NB4 (cell line): ENCODE measurements at regions not wholly inside any gene's neighbourhood (a gene's known extent, or its start where the extent isn't known, plus 50 kb on each side); places are given as distances from the start of the nearest gene placed in this dataset.

Source experiments
- DNase-seq: peaks from one replicate; pipeline ENCODE4 v3.0.0; 2010; ENCODE audit warnings: low read depth
- H3K4me3 ChIP-seq: one replicate; pipeline ENCODE4 v1.5.1; 2011; ENCODE audit warnings: mild to moderate bottlenecking, low read depth, low read length, moderate library complexity
- MAX ChIP-seq: IDR thresholded peaks from 2 replicates; pipeline ENCODE4 v1.6.1; 2011; ENCODE audit warnings: low read depth, low read length
- MYC ChIP-seq: IDR thresholded peaks from 2 replicates; pipeline ENCODE4 v1.6.1; 2011; ENCODE audit warnings: low read depth, low read length
- POLR2A ChIP-seq: IDR thresholded peaks from 2 replicates; pipeline ENCODE4 v1.6.1; 2011; ENCODE audit warnings: mild to moderate bottlenecking; ENCODE audit not compliant: insufficient read length; ENCODE audit errors: extremely low read depth
- TF ChIP-seq, protein P1 (sequence below): IDR thresholded peaks from one replicate; pipeline ENCODE4 v1.5.1; 2012; ENCODE audit warnings: low read depth, low read length

- no peak for DNase-seq
- TF ChIP-seq, protein P1, sequence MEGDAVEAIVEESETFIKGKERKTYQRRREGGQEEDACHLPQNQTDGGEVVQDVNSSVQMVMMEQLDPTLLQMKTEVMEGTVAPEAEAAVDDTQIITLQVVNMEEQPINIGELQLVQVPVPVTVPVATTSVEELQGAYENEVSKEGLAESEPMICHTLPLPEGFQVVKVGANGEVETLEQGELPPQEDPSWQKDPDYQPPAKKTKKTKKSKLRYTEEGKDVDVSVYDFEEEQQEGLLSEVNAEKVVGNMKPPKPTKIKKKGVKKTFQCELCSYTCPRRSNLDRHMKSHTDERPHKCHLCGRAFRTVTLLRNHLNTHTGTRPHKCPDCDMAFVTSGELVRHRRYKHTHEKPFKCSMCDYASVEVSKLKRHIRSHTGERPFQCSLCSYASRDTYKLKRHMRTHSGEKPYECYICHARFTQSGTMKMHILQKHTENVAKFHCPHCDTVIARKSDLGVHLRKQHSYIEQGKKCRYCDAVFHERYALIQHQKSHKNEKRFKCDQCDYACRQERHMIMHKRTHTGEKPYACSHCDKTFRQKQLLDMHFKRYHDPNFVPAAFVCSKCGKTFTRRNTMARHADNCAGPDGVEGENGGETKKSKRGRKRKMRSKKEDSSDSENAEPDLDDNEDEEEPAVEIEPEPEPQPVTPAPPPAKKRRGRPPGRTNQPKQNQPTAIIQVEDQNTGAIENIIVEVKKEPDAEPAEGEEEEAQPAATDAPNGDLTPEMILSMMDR: no peak
- no peak overlapping the region for H3K4me3 ChIP-seq
Measured at GRCh38 chr2:195538937-195539336, 118.1 kb upstream of the SLC39A10 start.

- DNase-seq: no peak
- TF ChIP-seq, protein P1: no peak
- TF ChIP-seq POLR2A (no peak), MAX (no peak), MYC (no peak)
- no peak overlapping the region for H3K4me3 ChIP-seq
Measured at GRCh38 chr2:195537811-195538210, 119.2 kb upstream of the SLC39A10 start.

DNA sequence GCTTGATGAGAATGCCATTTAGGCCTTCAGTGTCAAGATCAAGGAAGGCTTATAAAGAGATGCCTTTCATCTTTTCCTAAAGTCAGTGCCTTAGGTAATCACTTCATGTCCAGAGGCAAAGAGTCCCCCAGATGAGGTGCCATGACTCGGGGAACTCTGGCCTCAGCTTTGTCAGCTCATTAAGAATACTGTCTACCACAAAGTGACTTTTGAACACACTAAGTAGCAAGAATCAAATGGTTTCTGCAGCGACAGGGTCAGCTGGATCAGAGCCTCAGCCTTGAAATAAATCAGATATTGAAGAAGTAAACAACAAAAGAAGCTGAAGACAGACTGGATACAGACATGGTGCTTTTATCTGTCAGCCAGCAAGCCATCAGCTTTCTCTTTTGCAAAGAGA, 120.1 kb upstream of the SLC39A10 start:
- DNase-seq: peak; percentile 66
- peak overlapping the region; percentile 35 for H3K4me3 ChIP-seq
- 0 out of 2 replicates have a peak, but pooled peaks have one; percentile 24 for TF ChIP-seq MAX
- TF ChIP-seq, protein P1: no peak

GRCh38 chr2:195535911-195536522, 121.0 kb upstream of the SLC39A10 start:
- peak; percentile 98 for DNase-seq
- H3K4me3 ChIP-seq: peak overlapping the region; percentile 35
- TF ChIP-seq POLR2A: peak; percentile 28
- TF ChIP-seq MAX: peak; percentile 94
- TF ChIP-seq MYC: peak; percentile 96
- TF ChIP-seq, protein P1: no peak

GRCh38 chr2:195534971-195535370, 122.1 kb upstream of the SLC39A10 start:
- H3K4me3 ChIP-seq: no peak overlapping the region
- TF ChIP-seq MAX (no peak), POLR2A (no peak), MYC (no peak)
- TF ChIP-seq, protein P1: no peak
- DNase-seq: no peak
